ENCODE measurements at regions not wholly inside any gene's neighbourhood (a gene's known extent, or its start where the extent isn't known, plus 50 kb on each side); places are given as distances from the start of the nearest gene placed in this dataset.

GRCh38 chr7:126236261-126236660 is 1016.5 kb downstream of the GRM8 start:
- Mint-ChIP-seq H3K27ac (ENCODE audit: unreplicated experiment) (no peak overlapping the region), H3K36me3 (ENCODE audit: low read depth, unreplicated experiment) (no peaks in the 10 kb centered on the region), H3K27me3 (ENCODE audit: low read depth, unreplicated experiment) (no peaks in the 10 kb centered on the region), H3K4me3 (ENCODE audit: unreplicated experiment) (no peak overlapping the region), H3K4me1 (ENCODE audit: low read depth, unreplicated experiment) (no peaks in the 10 kb centered on the region), H3K9me3 (ENCODE audit: unreplicated experiment) (no peaks in the 10 kb centered on the region)
- no peak overlapping the region for H3K4me2 ChIP-seq (ENCODE audit: low read length)
- H3K79me2 ChIP-seq (ENCODE audit: insufficient read depth, low read length) = no peaks in the 10 kb centered on the region
- H3K9me3 ChIP-seq (ENCODE audit: insufficient read depth, low read depth, low read length) = no peaks in the 10 kb centered on the region
- no peak overlapping the region for H2AFZ ChIP-seq (ENCODE audit: low read depth, low read length)
- no peak overlapping the region for H3K4me3 ChIP-seq (ENCODE audit: insufficient read depth, low read depth, low read length)
- TF ChIP-seq, protein P1, sequence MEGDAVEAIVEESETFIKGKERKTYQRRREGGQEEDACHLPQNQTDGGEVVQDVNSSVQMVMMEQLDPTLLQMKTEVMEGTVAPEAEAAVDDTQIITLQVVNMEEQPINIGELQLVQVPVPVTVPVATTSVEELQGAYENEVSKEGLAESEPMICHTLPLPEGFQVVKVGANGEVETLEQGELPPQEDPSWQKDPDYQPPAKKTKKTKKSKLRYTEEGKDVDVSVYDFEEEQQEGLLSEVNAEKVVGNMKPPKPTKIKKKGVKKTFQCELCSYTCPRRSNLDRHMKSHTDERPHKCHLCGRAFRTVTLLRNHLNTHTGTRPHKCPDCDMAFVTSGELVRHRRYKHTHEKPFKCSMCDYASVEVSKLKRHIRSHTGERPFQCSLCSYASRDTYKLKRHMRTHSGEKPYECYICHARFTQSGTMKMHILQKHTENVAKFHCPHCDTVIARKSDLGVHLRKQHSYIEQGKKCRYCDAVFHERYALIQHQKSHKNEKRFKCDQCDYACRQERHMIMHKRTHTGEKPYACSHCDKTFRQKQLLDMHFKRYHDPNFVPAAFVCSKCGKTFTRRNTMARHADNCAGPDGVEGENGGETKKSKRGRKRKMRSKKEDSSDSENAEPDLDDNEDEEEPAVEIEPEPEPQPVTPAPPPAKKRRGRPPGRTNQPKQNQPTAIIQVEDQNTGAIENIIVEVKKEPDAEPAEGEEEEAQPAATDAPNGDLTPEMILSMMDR (IDR thresholded peaks at IDR 0.05; ENCODE audit: insufficient read depth, low read depth, low read length) = no peak
- TF ChIP-seq EZH2 (IDR thresholded peaks at IDR 0.05; ENCODE audit: insufficient read depth, low read length) = no peak
- no peak for FAIRE-seq
- no peaks in the 10 kb centered on the region for H4K20me1 ChIP-seq (ENCODE audit: insufficient read depth, low read length)
- H3K9ac ChIP-seq (ENCODE audit: low read length) = no peak overlapping the region
- H3K4me1 ChIP-seq (ENCODE audit: insufficient read depth, low read length) = no peaks in the 10 kb centered on the region
- no peaks in the 10 kb centered on the region for H3K36me3 ChIP-seq (ENCODE audit: insufficient read depth, low read length)
- DNase-seq (ENCODE audit: low read depth) = no peak
- H3K27me3 ChIP-seq (ENCODE audit: insufficient read depth, low read length) = no peaks in the 10 kb centered on the region
- no peak overlapping the region for H3K27ac ChIP-seq (ENCODE audit: low read depth, low read length)

DNA sequence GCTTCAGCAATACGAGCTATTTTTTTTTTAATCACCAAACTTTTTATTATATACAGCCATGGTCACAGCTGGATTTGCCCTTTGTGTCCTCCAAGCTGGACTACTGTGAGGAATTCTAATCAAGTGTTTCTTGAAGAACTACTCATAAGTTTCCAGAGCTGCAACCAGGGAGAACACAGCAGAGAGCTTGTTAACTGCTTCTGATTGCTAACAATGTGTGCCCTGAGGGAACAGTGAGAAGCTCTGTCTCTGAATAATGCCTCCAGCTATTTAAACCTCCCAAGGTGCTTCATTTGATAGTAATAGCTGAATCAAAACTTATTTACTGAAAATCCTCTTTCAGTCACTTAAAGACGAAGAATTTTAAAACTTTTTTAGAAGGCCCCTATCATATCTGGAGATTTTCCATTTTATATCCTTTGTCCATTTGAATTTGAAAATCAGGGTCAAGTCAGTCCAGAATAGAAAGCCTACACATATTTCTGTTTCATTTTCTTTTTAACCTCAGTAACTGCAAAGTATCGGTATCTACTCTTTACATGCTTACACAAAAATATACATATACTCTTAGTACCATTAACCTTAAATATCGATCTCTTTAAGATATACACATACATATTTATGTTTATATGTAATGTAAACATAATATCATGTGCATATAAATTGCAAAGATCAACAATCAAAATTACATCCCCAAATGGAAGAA is 1024.2 kb downstream of the GRM8 start:
- no peak overlapping the region for H3K4me3 ChIP-seq (ENCODE audit: insufficient read depth, low read depth, low read length)
- H2AFZ ChIP-seq (ENCODE audit: low read depth, low read length) = no peak overlapping the region
- H3K9me3 ChIP-seq (ENCODE audit: insufficient read depth, low read depth, low read length) = no peaks in the 10 kb centered on the region
- H3K27ac Mint-ChIP-seq (ENCODE audit: unreplicated experiment) = no peak overlapping the region
- H3K4me1 ChIP-seq (ENCODE audit: insufficient read depth, low read length) = no peaks in the 10 kb centered on the region
- no peak overlapping the region for H3K4me3 Mint-ChIP-seq (ENCODE audit: unreplicated experiment)
- no peaks in the 10 kb centered on the region for H3K9me3 Mint-ChIP-seq (ENCODE audit: unreplicated experiment)
- no peak overlapping the region for H3K9ac ChIP-seq (ENCODE audit: low read length)
- no peaks in the 10 kb centered on the region for H3K36me3 ChIP-seq (ENCODE audit: insufficient read depth, low read length)
- H4K20me1 ChIP-seq (ENCODE audit: insufficient read depth, low read length) = no peaks in the 10 kb centered on the region
- no peaks in the 10 kb centered on the region for H3K27me3 ChIP-seq (ENCODE audit: insufficient read depth, low read length)
- DNase-seq (ENCODE audit: low read depth) (no peak), FAIRE-seq (no peak)
- H3K27me3 Mint-ChIP-seq (ENCODE audit: low read depth, unreplicated experiment) = no peaks in the 10 kb centered on the region
- no peak overlapping the region for H3K27ac ChIP-seq (ENCODE audit: low read depth, low read length)
- TF ChIP-seq EZH2 (IDR thresholded peaks at IDR 0.05; ENCODE audit: insufficient read depth, low read length) = no peak
- TF ChIP-seq, protein P1 (IDR thresholded peaks at IDR 0.05; ENCODE audit: insufficient read depth, low read depth, low read length) = no peak
- H3K79me2 ChIP-seq (ENCODE audit: insufficient read depth, low read length) = no peaks in the 10 kb centered on the region
- H3K4me2 ChIP-seq (ENCODE audit: low read length) = no peak overlapping the region
- H3K4me1 Mint-ChIP-seq (ENCODE audit: low read depth, unreplicated experiment) = no peaks in the 10 kb centered on the region
- H3K36me3 Mint-ChIP-seq (ENCODE audit: low read depth, unreplicated experiment) = no peaks in the 10 kb centered on the region

GRCh38 chr7:126227643-126228042 is 1025.1 kb downstream of the GRM8 start:
- H3K4me1 ChIP-seq (ENCODE audit: insufficient read depth, low read length) = no peaks in the 10 kb centered on the region
- H3K36me3 Mint-ChIP-seq (ENCODE audit: low read depth, unreplicated experiment) = no peaks in the 10 kb centered on the region
- H2AFZ ChIP-seq (ENCODE audit: low read depth, low read length) = no peak overlapping the region
- DNase-seq (ENCODE audit: low read depth) (no peak), FAIRE-seq (no peak)
- H3K27me3 ChIP-seq (ENCODE audit: insufficient read depth, low read length) = no peaks in the 10 kb centered on the region
- no peak overlapping the region for H3K4me2 ChIP-seq (ENCODE audit: low read length)
- H3K9me3 ChIP-seq (ENCODE audit: insufficient read depth, low read depth, low read length) = no peaks in the 10 kb centered on the region
- H3K4me1 Mint-ChIP-seq (ENCODE audit: low read depth, unreplicated experiment) = no peaks in the 10 kb centered on the region
- peaks cover 4% of the 10 kb centered on the region for H3K9me3 Mint-ChIP-seq (ENCODE audit: unreplicated experiment)
- H4K20me1 ChIP-seq (ENCODE audit: insufficient read depth, low read length) = no peaks in the 10 kb centered on the region
- no peak overlapping the region for H3K4me3 ChIP-seq (ENCODE audit: insufficient read depth, low read depth, low read length)
- H3K79me2 ChIP-seq (ENCODE audit: insufficient read depth, low read length) = no peaks in the 10 kb centered on the region
- H3K9ac ChIP-seq (ENCODE audit: low read length) = no peak overlapping the region
- H3K27me3 Mint-ChIP-seq (ENCODE audit: low read depth, unreplicated experiment) = no peaks in the 10 kb centered on the region
- H3K36me3 ChIP-seq (ENCODE audit: insufficient read depth, low read length) = no peaks in the 10 kb centered on the region
- TF ChIP-seq, protein P1 (IDR thresholded peaks at IDR 0.05; ENCODE audit: insufficient read depth, low read depth, low read length) = no peak
- no peak for TF ChIP-seq EZH2 (IDR thresholded peaks at IDR 0.05; ENCODE audit: insufficient read depth, low read length)
- H3K27ac ChIP-seq (ENCODE audit: low read depth, low read length) = no peak overlapping the region
- no peak overlapping the region for H3K4me3 Mint-ChIP-seq (ENCODE audit: unreplicated experiment)
- H3K27ac Mint-ChIP-seq (ENCODE audit: unreplicated experiment) = no peak overlapping the region

All from astrocyte (in vitro differentiated cells and primary cell).